IPS DF 4.7 (cell line): ENCODE measurements at regions not wholly inside any gene's neighbourhood (a gene's known extent, or its start where the extent isn't known, plus 50 kb on each side); places are given as distances from the start of the nearest gene placed in this dataset.
"Not testable (repeated sequence)": the region's sequence is repeated elsewhere in the genome, so short reads cannot be mapped to it uniquely, and the experiment has no call there.

ENCODE experiments used
- DNase-seq: peaks from one replicate; pipeline ENCODE4 v3.0.0-alpha.2; 2013; ENCODE audit warnings: low spot score; ENCODE audit errors: extremely low read depth

DNA sequence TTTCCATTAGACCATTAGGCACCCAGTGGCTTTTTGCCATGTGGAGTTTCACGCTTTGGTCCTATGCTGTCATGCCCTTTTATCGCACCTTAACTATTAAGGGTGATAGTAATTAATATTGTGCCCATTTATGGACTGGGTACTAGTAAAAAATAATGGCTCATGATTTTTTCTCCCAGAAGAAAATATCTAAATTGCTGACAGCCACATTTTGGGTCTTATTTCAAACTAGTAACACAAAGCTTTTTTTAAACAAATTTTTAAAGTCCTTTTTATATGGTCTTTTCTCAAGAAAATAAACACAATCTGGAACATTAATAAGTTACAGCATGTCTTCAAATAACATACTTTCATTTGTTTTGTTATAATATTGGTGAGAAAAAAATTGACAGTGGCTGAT lies 179.7 kb downstream of the ANKRD7 start:
- no peak for DNase-seq

GRCh38 chr7:118418433-118418832 lies 193.9 kb downstream of the ANKRD7 start:
- no peak for DNase-seq

GRCh38 chr7:118420888-118421287 lies 196.4 kb downstream of the ANKRD7 start:
- no peak for DNase-seq

DNA sequence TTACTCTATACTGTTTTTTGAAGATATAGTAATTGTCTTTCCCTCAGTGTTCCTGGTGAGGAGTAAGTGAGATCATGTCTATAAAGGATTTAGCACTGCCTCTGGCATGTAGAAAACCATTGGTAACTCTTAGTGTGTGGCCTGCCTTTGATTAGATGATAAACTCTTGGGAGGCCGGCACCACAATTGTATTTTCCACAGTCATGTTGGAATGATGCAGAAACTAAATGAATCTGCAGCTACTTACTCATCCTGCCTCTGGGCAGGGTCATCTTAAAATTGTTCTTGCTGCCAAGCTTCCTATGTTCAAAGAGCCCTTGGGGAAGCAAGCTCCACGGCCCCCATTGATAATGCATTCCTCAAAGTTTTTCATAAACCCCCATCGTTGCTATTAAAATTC lies 204.6 kb downstream of the ANKRD7 start:
- DNase-seq: no peak

- no peak for DNase-seq
Measured at GRCh38 chr7:118436663-118437062, 212.2 kb downstream of the ANKRD7 start.

- DNase-seq: not testable (repeated sequence)
Measured at GRCh38 chr7:118449030-118449429, 224.5 kb downstream of the ANKRD7 start.

DNA sequence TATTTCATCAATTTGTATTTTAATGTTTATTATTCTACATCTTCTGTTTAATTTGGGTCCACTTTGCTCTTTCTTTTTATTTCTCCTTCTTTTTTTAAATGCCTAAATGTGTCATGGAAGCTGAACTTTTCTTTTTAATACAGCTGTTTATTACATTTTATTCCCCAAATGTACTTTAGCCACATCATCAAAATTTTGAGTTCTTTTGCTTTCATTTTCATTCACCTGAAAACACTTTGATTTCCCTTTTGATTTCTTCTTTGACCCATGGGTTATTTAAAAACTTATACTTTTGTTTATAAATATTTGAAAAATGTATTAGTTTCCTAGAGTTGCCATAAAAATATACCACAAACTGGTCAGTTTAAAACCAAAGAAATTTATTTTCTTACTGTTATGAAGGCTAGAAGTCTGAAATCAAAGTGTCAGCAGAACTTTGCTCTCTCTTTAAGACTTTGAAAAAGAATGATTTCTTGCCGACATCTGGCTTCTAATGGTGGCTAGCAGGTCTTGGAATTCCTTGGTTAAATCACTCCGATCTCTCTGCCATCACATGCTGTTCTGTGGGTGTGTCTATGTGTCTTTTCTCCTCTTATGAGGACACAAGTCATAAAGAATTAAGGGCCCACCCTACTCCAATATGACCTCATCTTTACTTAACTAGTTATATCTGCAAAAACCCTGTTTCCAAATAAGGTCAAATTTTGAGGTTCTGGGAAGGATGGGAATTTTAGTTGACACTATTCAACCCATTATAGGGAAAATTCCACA lies 225.5 kb downstream of the ANKRD7 start:
- DNase-seq: no peak

GRCh38 chr7:118452128-118452527 lies 227.6 kb downstream of the ANKRD7 start:
- no peak for DNase-seq

- DNase-seq: no peak
Measured at GRCh38 chr7:118467381-118467780, 242.9 kb downstream of the ANKRD7 start.

- no peak for DNase-seq
Measured at GRCh38 chr7:118472581-118472980, 248.1 kb downstream of the ANKRD7 start.

DNA sequence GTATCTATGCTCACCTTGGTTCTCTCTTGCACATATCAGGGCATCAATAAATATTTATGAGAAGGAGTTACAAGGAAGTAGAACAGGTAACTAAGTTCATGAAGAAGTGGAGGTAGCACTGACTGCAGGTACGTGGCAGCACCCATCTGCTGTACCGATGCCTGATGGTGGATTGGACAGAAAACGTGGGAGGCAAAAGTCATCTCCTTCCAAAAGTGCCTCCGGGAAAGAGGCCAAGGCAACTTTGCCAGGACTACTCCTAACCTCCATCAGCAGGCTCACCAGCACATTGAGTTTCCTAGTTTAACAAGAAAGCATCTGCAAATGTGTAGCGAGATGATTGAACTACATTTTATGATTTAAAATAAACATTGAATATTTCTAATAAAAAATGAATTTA lies 248.8 kb downstream of the ANKRD7 start:
- DNase-seq: no peak

GRCh38 chr7:118476036-118476435 lies 251.5 kb downstream of the ANKRD7 start:
- DNase-seq: no peak

DNA sequence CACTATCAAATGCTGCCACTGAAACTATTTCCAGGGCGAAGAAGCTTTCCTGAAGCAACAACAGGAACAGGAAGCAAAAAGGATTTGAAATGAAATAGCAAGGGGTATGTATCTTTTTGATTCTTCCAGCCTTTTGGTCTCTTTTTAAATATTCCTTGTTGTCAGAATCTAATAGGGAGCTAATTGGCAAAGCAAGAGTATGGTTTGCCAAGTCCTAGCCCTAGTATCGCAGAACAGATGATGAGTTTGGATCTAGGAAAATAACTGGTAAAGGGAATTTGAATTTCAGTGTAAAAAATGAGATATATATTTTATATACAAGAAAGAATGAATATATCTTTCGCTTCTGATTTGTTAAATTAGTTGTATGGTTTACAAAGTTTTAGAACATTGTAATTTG lies 252.5 kb downstream of the ANKRD7 start:
- DNase-seq: no peak

- no peak for DNase-seq
Measured at GRCh38 chr7:118478236-118478635, 253.7 kb downstream of the ANKRD7 start.

DNA sequence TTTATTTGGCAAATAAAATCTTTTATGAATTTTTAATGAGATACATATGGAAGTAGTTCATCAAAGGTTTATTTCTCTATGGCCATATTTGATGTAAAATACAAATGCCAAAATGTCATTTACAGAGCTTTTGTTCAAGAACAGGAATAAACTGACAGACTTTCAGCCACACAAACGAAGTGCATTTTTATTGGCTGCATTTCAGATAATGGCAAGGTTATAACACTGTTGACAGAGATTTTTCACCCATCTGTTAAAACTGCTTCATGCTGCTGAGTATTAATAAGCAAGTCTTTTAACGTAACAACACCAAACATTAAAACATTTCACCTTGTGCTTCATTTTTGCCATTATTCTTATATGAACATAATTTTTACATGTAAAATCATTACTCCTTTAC lies 254.4 kb downstream of the ANKRD7 start:
- DNase-seq: no peak

- no peak for DNase-seq
Measured at GRCh38 chr7:118492466-118492865, 268.0 kb downstream of the ANKRD7 start.

DNA sequence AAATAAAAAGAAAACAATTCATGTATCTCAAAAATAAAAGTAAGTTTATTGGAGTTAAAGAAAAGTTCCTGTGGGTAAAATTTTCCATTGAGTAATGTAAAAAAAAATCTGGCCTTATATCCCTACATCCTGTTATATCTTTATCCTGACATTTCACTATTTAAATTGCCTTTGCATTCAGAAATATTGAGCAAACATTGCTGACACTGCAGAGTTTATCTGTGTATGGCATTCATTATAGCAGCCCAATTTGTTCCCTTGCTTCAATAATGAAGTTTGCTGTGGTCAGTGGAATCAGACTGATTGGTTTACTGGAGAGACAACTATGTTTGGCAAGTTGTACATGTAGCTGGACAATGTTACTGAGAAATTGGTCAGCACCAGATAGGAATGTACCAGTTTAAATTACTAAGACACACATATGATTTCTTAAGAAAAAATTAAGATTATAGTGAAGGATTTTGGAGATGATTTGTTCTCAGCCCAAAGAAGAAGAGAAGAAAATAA lies 271.7 kb downstream of the ANKRD7 start:
- DNase-seq: no peak

DNA sequence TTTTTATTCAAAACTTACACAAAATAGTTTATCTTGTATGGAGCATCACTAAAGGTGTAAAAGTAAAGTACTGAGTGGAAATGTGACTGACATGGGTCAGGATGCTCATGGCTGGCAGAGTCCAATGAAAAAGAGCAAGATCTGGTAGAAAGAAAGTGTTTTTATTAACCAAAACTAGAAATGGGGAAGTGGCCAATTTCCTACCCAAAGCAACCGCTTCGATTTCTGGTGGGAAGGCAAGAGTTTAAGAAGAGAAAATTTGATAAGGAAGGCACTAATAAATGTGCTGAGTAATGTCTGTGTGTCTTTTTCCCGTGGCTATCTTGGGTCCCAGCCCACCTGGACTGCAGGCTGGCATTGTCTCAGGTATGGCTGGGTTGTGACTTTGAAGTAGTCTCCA lies 277.7 kb downstream of the ANKRD7 start:
- DNase-seq: no peak

DNA sequence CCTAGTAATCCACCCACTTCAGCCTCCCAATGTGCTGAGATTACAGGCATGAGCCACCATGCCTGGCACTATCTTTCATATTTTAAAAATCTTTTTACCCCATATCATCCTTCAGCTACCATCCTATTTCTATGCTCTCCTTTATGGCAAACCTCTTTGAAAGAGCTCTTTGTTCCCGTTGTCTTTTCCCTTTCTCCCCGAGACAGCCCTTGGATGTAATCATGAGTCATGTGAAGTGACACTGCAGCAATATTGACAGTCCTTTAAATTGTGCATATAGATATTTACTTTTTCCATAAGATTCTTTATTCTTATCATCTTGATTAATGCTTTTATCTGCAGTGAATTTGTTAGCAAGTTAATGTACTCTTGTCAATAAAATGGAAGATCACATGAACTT lies 286.6 kb downstream of the ANKRD7 start:
- no peak for DNase-seq

DNA sequence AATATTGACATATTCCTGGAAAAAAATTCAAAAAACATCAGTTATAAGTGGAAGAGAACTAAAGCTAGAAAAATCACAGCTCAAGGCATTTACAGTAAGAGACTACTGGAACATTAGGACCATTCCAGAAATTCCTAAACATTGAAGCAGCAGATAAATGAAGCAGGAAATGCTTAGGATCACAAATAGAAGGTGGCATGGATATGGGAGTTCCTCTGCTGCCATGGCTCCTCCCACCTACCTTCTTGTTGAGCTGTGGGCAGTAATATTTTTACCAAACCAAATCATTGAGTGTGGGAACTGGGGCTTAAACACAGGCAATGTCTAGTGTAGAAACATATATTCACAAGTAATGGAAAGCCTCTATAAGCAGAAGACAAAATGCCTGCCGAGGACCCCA lies 292.8 kb downstream of the ANKRD7 start:
- no peak for DNase-seq

DNA sequence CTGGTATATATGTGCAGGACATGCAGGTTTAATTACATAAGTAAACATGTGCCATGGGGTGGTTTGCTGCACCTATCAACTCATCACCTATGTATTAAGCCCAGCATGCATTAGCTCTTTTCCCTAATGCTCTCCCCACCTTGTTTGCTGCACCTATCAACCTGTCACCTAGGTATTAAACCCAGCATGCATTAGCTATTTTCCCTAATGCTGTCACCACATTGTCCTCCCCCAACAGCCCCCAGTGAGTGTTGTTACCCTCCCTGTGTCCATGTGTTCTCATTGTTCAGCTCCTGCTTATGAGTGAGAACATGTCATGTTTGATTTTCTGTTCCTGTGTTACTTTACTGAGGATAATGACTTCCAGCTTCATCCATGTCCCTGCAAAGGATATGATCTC lies 300.5 kb downstream of the ANKRD7 start:
- DNase-seq: no peak

- no peak for DNase-seq
Measured at GRCh38 chr7:118531566-118531965, 307.1 kb downstream of the ANKRD7 start.

DNA sequence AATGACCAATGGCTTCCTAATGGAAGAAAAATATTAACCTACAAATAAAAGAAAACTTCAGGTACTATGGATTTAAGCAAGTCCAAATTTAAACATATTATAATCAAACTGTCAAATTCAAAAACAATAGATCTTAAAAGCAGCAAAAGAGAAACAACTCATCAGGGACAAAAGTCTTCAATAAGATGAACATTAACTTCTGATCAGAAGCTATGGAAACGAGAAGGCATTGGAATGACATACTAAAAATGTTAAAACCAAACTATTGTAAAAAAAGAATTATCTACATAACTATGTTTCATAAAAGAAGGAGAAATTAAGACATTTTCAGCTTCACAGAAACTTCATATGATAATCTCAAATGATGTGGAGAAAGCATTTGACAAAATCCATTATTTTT lies 334.7 kb downstream of the ANKRD7 start:
- DNase-seq: no peak
